ENCODE measurements at regions not wholly inside any gene's neighbourhood (a gene's known extent, or its start where the extent isn't known, plus 50 kb on each side); places are given as distances from the start of the nearest gene placed in this dataset.

- no peak for TF ChIP-seq CTCF (conservative IDR thresholded peaks at IDR 0.05; ENCODE audit: low read depth, low read length)
These were observed 93.8 kb downstream of the GLRX3 start for GRCh38 chr10:130230036-130230435.

DNA sequence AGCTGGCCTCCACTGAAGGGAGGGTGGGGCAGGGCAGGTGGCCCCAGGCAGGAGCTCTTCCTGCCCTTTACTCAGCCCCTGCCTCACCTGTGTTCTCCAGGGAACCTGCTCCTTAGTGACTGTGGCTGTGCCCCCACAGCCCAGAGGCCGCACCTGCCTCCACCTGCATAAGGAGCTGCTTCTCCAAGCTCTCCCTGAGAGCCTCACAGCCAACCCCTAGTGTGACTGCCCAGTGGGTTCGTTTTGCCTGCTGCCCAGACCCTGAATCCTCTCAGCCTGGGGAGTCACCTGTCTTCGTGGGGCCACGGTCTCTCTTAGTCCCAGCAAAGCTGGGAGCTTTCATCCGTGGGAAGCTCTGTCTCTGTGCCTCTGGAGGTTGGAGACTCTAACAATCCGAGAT, 94.4 kb downstream of the GLRX3 start:
- H3K79me2 ChIP-seq (ENCODE audit: insufficient read depth, low read depth), result no peaks in the 10 kb centered on the region
- H3K9ac ChIP-seq, result no peak overlapping the region
- no peak overlapping the region for H3K4me3 ChIP-seq (IDR thresholded peaks at IDR 0.05; ENCODE audit: insufficient read depth, low read depth, low read length)
- H3K27ac ChIP-seq, result no peak overlapping the region
- H3K4me1 ChIP-seq (ENCODE audit: low read depth, poor library complexity, severe bottlenecking), result no peaks in the 10 kb centered on the region
- no peaks in the 10 kb centered on the region for H3K36me3 ChIP-seq (ENCODE audit: insufficient read depth)
- no peak overlapping the region for H2AFZ ChIP-seq (ENCODE audit: low read depth)
- no peaks in the 10 kb centered on the region for H4K20me1 ChIP-seq (ENCODE audit: insufficient read depth)
- no peaks in the 10 kb centered on the region; the same call in 1 of the 2 replicates for H3K27me3 ChIP-seq (ENCODE audit: insufficient read depth, low read depth)
- TF ChIP-seq CTCF (conservative IDR thresholded peaks at IDR 0.05; ENCODE audit: low read depth, low read length), result no peak
- H3K4me2 ChIP-seq, result no peak overlapping the region

More at GRCh38 chr10:130230036-130230435, 93.8 kb downstream of the GLRX3 start:
- Histone ChIP-seq H4K20me1 (ENCODE audit: insufficient read depth) (no peaks in the 10 kb centered on the region), H3K27me3 (ENCODE audit: insufficient read depth, low read depth) (no peaks in the 10 kb centered on the region; the same call in 1 of the 2 replicates), H3K9ac (no peak overlapping the region), H3K36me3 (ENCODE audit: insufficient read depth) (no peaks in the 10 kb centered on the region), H3K4me1 (ENCODE audit: low read depth, poor library complexity, severe bottlenecking) (no peaks in the 10 kb centered on the region), H3K4me3 (IDR thresholded peaks at IDR 0.05; ENCODE audit: insufficient read depth, low read depth, low read length) (no peak overlapping the region), H3K79me2 (ENCODE audit: insufficient read depth, low read depth) (no peaks in the 10 kb centered on the region), H3K4me2 (no peak overlapping the region), H3K27ac (no peak overlapping the region), H2AFZ (ENCODE audit: low read depth) (no peak overlapping the region)

DNA sequence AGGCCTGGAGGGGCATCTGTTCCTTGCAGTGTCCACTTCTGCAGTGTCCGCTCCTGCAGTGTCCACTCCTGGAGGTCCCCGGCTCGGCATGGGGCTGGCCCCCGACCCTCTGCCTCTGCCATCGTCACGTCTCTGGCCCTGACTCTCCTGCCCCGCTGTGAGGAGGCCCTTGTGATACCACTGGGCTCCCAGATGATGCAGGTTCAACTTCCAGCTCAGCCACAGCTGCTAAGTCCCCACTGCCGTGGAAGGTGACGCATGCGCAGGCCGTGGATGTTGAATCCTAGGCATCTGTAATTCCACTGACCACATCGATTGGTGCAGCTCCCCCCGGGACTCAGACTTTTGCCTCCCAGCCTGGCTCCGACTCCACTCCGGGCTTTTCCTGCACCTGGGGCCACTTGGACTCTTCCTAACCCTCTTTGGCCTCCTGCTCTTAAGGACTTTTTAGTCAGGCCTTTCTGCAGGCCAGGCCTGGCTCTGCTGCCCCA, 95.1 kb downstream of the GLRX3 start:
- H3K4me3 ChIP-seq (IDR thresholded peaks at IDR 0.05; ENCODE audit: insufficient read depth, low read depth, low read length), result no peak overlapping the region
- no peak overlapping the region for H2AFZ ChIP-seq (ENCODE audit: low read depth)
- TF ChIP-seq CTCF (conservative IDR thresholded peaks at IDR 0.05; ENCODE audit: low read depth, low read length), result no peak

DNA sequence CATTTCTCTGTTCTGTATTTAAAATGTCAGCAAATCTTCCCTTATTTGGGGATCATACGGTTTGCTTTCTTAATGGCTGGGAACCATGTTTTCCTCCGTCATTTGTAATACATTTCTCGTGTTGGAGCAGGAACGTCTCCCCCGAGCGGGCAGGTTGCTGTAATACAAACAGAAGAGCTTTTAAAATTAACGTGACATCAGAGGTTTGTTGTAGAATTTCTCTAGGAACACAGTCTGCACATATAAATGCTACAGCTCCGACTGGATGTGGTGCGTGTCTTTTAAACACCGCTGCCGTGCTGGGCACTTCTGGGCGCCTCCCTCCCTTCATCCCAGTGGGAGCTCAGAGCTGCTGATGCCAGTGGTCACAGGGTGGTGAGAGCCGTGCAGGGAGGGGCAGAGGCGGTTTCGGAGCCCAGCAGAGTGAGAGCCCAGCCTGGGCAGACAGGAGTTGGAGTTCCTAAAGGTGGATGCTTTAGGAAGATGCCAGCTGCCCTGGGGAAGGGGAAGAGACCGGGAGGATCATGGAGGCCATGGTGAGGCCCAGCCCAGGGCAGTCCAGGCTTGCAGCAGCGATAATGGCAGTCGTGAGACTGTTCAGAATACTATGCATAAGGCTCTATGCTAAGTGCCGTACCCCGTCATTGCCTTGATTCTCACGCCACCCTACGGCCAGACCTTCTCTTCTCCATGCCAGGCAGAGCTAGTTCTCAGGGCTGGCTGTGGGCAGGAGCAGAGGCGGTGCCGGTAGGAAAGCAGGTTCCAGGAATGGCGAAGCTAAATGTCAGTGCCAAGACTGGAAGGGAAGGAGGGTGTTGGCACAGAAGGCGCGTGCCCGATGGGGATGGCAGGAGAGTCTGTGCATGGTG, 96.2 kb downstream of the GLRX3 start:
- H3K9ac ChIP-seq, result no peak overlapping the region
- TF ChIP-seq CTCF (conservative IDR thresholded peaks at IDR 0.05; ENCODE audit: low read depth, low read length), result no peak
- no peaks in the 10 kb centered on the region for H3K36me3 ChIP-seq (ENCODE audit: insufficient read depth)
- no peak overlapping the region for H2AFZ ChIP-seq (ENCODE audit: low read depth)
- no peaks in the 10 kb centered on the region; the same call in 1 of the 2 replicates for H3K27me3 ChIP-seq (ENCODE audit: insufficient read depth, low read depth)
- no peaks in the 10 kb centered on the region for H3K79me2 ChIP-seq (ENCODE audit: insufficient read depth, low read depth)
- no peak overlapping the region for H3K4me2 ChIP-seq
- no peaks in the 10 kb centered on the region for H4K20me1 ChIP-seq (ENCODE audit: insufficient read depth)
- no peak overlapping the region for H3K27ac ChIP-seq
- no peak overlapping the region for H3K4me3 ChIP-seq (IDR thresholded peaks at IDR 0.05; ENCODE audit: insufficient read depth, low read depth, low read length)
- no peaks in the 10 kb centered on the region for H3K4me1 ChIP-seq (ENCODE audit: low read depth, poor library complexity, severe bottlenecking)

More for the DNA sequence above, 95.1 kb downstream of the GLRX3 start:
- H3K27ac ChIP-seq, result no peak overlapping the region
- no peaks in the 10 kb centered on the region for H3K79me2 ChIP-seq (ENCODE audit: insufficient read depth, low read depth)
- H3K4me1 ChIP-seq (ENCODE audit: low read depth, poor library complexity, severe bottlenecking), result no peaks in the 10 kb centered on the region
- H4K20me1 ChIP-seq (ENCODE audit: insufficient read depth), result no peaks in the 10 kb centered on the region
- H3K36me3 ChIP-seq (ENCODE audit: insufficient read depth), result no peaks in the 10 kb centered on the region
- no peak overlapping the region for H3K4me2 ChIP-seq
- no peaks in the 10 kb centered on the region; the same call in 1 of the 2 replicates for H3K27me3 ChIP-seq (ENCODE audit: insufficient read depth, low read depth)
- H3K9ac ChIP-seq, result no peak overlapping the region

Measured in KMS-11 (cell line).